GM12878 (cell line): ENCODE measurements at regions not wholly inside any gene's neighbourhood (a gene's known extent, or its start where the extent isn't known, plus 50 kb on each side); places are given as distances from the start of the nearest gene placed in this dataset.

Source experiments
- ATAC-seq: fragments of 200-7000 bp; cut with Tn5 transposase; 3 replicates; pipeline ENCODE4 v1.9.1; 2020; ENCODE audit warnings: mild to moderate bottlenecking, moderate library complexity
- BruUV-seq: library from RNA; stranded (reverse); fragments of 400-500 nt; replicated peaks from 2 replicates; lab custom pipeline; 2021; lab: Mats Ljungman, UMichigan
- CTCF ChIA-PET: fragments of 300-600 bp; sonication (Branson Sonifier 250); formaldehyde crosslinking; extraction: SDS; loops from one replicate; lab custom pipeline; 2021; ENCODE audit warnings: inconsistent platforms; lab: Yijun Ruan, JAX
- POLR2A ChIA-PET: fragments of 350-600 bp; formaldehyde crosslinking; extraction: SDS; loops from one replicate; lab custom pipeline; 2021; ENCODE audit warnings: inconsistent platforms; lab: Charles Lee
- RAD21 ChIA-PET: fragments of 300-600 bp; sonication (Branson Sonifier 250); formaldehyde crosslinking; loops from one replicate; lab custom pipeline; 2023; ENCODE audit warnings: antibody characterized with exemption; ENCODE audit not compliant: unreplicated experiment; lab: Charles Lee
- SMC1A ChIA-PET: fragments of 300-600 bp; sonication (Branson Sonifier 250); formaldehyde crosslinking; loops from one replicate; lab custom pipeline; 2023; ENCODE audit not compliant: unreplicated experiment, uncharacterized antibody; lab: Charles Lee
- DNase-seq: peaks from one replicate; pipeline ENCODE4 v3.0.0-alpha.2; 2011; ENCODE audit warnings: low read depth, low spot score
- FAIRE-seq: peaks from 3 replicates; lab custom pipeline; 2011; peaks lifted over from hg19 to GRCh38; lab: Jason Lieb, UNC
- H2AFZ ChIP-seq: 2 replicates; pipeline ENCODE4 v1.6.0; 2011; ENCODE audit warnings: low read depth, low read length, control low read depth; ENCODE audit not compliant: control insufficient read depth
- H3K27ac ChIP-seq: 2 replicates; pipeline ENCODE4 v1.5.1; 2011; ENCODE audit warnings: control low read depth; ENCODE audit not compliant: control insufficient read depth, insufficient read depth
- H3K27me3 ChIP-seq, 2 experiments: replicated peaks in 1 of 2; 2 replicates each; pipeline versions ENCODE4 v1.6.0 to v1.6.1; 2011; ENCODE audit warnings: low read length in 1 of 2; ENCODE audit not compliant: control insufficient read depth in 2 of 2, insufficient read depth in 2 of 2
- H3K36me3 ChIP-seq, 2 experiments: 2 replicates each; pipeline ENCODE4 v1.5.1; 2011; ENCODE audit warnings: low read length in 1 of 2; ENCODE audit not compliant: control insufficient read depth in 2 of 2, insufficient read depth in 2 of 2
- H3K4me1 ChIP-seq: 2 replicates; pipeline ENCODE4 v1.6.1; 2011; ENCODE audit warnings: mild to moderate bottlenecking, low read length, moderate library complexity, mixed read lengths; ENCODE audit not compliant: control insufficient read depth, insufficient read depth
- H3K4me2 ChIP-seq: 2 replicates; pipeline ENCODE4 v1.6.0; 2011; ENCODE audit warnings: control low read depth; ENCODE audit not compliant: control insufficient read depth, insufficient read depth
- H3K4me3 ChIP-seq: fragments of 200-600 bp; sonication (generic); 2 replicates; pipeline ENCODE4 v1.5.1; 2016
- H3K79me2 ChIP-seq: 2 replicates; pipeline ENCODE4 v1.6.0; 2011; ENCODE audit warnings: low read length; ENCODE audit not compliant: control insufficient read depth, insufficient read depth
- H3K9ac ChIP-seq: 2 replicates; pipeline ENCODE4 v1.8.0; 2011; ENCODE audit warnings: low read length, control low read depth, mixed read lengths; ENCODE audit not compliant: control insufficient read depth, insufficient read depth
- H3K9me3 ChIP-seq: replicated peaks from 3 replicates; pipeline ENCODE4 v1.5.1; 2011; ENCODE audit warnings: mild to moderate bottlenecking, low read length; ENCODE audit not compliant: control insufficient read depth, insufficient read depth
- H4K20me1 ChIP-seq: 2 replicates; pipeline ENCODE4 v1.6.0; 2011; ENCODE audit not compliant: control insufficient read depth, insufficient read depth
- IRF4 ChIP-seq: IDR thresholded peaks from 2 replicates; pipeline ENCODE4 v1.6.1; 2011; ENCODE audit warnings: low read depth, low read length
- KAT2A ChIP-seq: conservative IDR thresholded peaks from 2 replicates; pipeline ENCODE4 v1.6.1; 2011; ENCODE audit warnings: low read depth, low read length; ENCODE audit not compliant: control insufficient read depth
- MXI1 ChIP-seq: fragments of 150-350 bp; IDR thresholded peaks from 2 replicates; pipeline ENCODE4 v1.6.1; 2011; ENCODE audit warnings: low read depth, mild to moderate bottlenecking, inconsistent platforms, low read length, improper control_type of control experiment
- NBN ChIP-seq: fragments of 450-650 bp; IDR thresholded peaks from 2 replicates; pipeline ENCODE4 v1.6.1; 2016
- RUNX3 ChIP-seq: IDR thresholded peaks from 2 replicates; pipeline ENCODE4 v1.6.1; 2012; ENCODE audit warnings: low read length, inconsistent platforms
- SMAD5 ChIP-seq: IDR thresholded peaks from 2 replicates; pipeline ENCODE4 v1.6.1; 2016; ENCODE audit warnings: antibody characterized with exemption, low read depth
- SP1 ChIP-seq: IDR thresholded peaks from one replicate; pipeline ENCODE4 v1.6.1; 2011; ENCODE audit warnings: low read depth, low read length
- TCF7 ChIP-seq: IDR thresholded peaks from 2 replicates; pipeline ENCODE4 v1.6.1; 2014; ENCODE audit warnings: antibody characterized with exemption, borderline replicate concordance
- WGBS: methylation state at CpG from one replicate; pipeline ENCODE4 v1.1.6; 2016; ENCODE audit warnings: low lambda C conversion rate; ENCODE audit not compliant: insufficient replicate concordance, insufficient coverage; ENCODE audit errors: missing lambda C conversion rate; 5-methylcytosine and 5-hydroxymethylcytosine counted together
- in situ Hi-C: fragments of 300-500 bp; cut with MboI; formaldehyde crosslinking; loops from 9 replicates; pipeline ENCODE4 v1.14.3; 2018; ENCODE audit warnings: mixed read lengths
- intact Hi-C: fragments of 100-400 bp; cut with micrococcal nuclease; formaldehyde crosslinking; loops from one replicate; pipeline ENCODE4 v1.14.2; 2022; ENCODE audit not compliant: unreplicated experiment
- TF ChIP-seq, protein P1 (sequence below): fragments of 450-650 bp; conservative IDR thresholded peaks from 2 replicates; pipeline ENCODE4 v1.6.1; 2017; ENCODE audit warnings: mild to moderate bottlenecking, moderate library complexity
- TF ChIP-seq, protein P2 (sequence below): fragments of 450-650 bp; IDR thresholded peaks from 2 replicates; pipeline ENCODE4 v1.6.1; 2016; ENCODE audit warnings: mild to moderate bottlenecking

DNA sequence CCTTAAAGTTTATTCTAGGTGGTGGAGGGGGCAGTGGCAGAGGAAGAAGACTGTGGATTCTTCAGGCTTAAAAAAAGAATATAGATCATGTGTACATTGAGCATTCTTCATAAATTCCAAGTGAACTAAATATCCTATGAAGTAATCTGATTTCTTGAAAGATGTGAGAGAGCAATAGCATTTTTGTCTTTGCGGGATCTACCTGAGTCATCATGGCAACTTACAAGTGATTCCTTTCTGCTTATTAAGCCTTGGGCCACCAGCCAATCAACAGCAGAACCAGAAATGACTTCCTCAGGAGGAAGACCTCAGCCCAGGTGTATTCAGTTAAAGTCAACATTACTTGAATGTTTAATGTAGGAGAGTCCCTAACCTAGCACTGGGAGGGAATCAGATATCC lies 756.9 kb downstream of the TFAP2A start:
- ATAC-seq (no peak), FAIRE-seq (no peak), DNase-seq (no peak)
- ChIA-PET RAD21 (no interaction called here), POLR2A (no interaction called here), CTCF (interaction anchor here (0.6 kb wide), 1 partner anchor 38 kb away, joined by 3 read pairs; no protein-coding TSS in a partner anchor), SMC1A (interaction anchor here (1.2 kb wide), 1 partner anchor 13 kb away, joined by 3 read pairs; no protein-coding TSS in a partner anchor)
- in situ Hi-C loops (no loop called here), intact Hi-C loops (no loop called here)
- no peaks in the 10 kb centered on the region for H3K4me1 ChIP-seq
- no peak overlapping the region for H3K27ac ChIP-seq
- no peaks in the 10 kb centered on the region for H3K27me3 ChIP-seq
- no peaks in the 10 kb centered on the region for H3K79me2 ChIP-seq
- H2AFZ ChIP-seq: no peak overlapping the region
- no peak overlapping the region for H3K4me3 ChIP-seq
- no peak overlapping the region for H3K9ac ChIP-seq
- TF ChIP-seq TCF7 (no peak), SMAD5 (no peak), MXI1 (no peak), KAT2A (no peak), RUNX3 (no peak), IRF4 (no peak), SP1 (no peak), NBN (no peak)
- TF ChIP-seq, protein P1, sequence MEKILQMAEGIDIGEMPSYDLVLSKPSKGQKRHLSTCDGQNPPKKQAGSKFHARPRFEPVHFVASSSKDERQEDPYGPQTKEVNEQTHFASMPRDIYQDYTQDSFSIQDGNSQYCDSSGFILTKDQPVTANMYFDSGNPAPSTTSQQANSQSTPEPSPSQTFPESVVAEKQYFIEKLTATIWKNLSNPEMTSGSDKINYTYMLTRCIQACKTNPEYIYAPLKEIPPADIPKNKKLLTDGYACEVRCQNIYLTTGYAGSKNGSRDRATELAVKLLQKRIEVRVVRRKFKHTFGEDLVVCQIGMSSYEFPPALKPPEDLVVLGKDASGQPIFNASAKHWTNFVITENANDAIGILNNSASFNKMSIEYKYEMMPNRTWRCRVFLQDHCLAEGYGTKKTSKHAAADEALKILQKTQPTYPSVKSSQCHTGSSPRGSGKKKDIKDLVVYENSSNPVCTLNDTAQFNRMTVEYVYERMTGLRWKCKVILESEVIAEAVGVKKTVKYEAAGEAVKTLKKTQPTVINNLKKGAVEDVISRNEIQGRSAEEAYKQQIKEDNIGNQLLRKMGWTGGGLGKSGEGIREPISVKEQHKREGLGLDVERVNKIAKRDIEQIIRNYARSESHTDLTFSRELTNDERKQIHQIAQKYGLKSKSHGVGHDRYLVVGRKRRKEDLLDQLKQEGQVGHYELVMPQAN: no peak
- TF ChIP-seq, protein P2, sequence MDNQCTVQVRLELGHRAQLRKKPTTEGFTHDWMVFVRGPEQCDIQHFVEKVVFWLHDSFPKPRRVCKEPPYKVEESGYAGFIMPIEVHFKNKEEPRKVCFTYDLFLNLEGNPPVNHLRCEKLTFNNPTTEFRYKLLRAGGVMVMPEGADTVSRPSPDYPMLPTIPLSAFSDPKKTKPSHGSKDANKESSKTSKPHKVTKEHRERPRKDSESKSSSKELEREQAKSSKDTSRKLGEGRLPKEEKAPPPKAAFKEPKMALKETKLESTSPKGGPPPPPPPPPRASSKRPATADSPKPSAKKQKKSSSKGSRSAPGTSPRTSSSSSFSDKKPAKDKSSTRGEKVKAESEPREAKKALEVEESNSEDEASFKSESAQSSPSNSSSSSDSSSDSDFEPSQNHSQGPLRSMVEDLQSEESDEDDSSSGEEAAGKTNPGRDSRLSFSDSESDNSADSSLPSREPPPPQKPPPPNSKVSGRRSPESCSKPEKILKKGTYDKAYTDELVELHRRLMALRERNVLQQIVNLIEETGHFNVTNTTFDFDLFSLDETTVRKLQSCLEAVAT: no peak
- no peak overlapping the region for H3K4me2 ChIP-seq
- no peaks in the 10 kb centered on the region for H3K36me3 ChIP-seq
- no peaks in the 10 kb centered on the region for H4K20me1 ChIP-seq
- no TSS peak for BruUV-seq
- no peaks in the 10 kb centered on the region for H3K9me3 ChIP-seq
- 53% methylated on average over 1 of the region's 1 CpG for WGBS
